Heart right ventricle (tissue), 16 donors: ENCODE measurements at regions not wholly inside any gene's neighbourhood (a gene's known extent, or its start where the extent isn't known, plus 50 kb on each side); places are given as distances from the start of the nearest gene placed in this dataset.

ENCODE experiments used
- ATAC-seq, 8 donors: fragments of 200-7000 bp; cut with Tn5 transposase; one replicate each; pipeline ENCODE4 v1.9.1; 2020; ENCODE audit warnings: mild to moderate bottlenecking in 8 of 8, moderate library complexity in 8 of 8, moderate number of reproducible peaks in 1 of 8
- DNase-seq, 2 donors: peaks; one replicate each; pipeline ENCODE4 v3.0.0-alpha.2; 2020
- H3K27ac ChIP-seq, 10 donors: fragments of 200-600 bp; sonication (generic) in 2 of 10; one replicate each; pipeline versions ENCODE4 v1.5.0 to v1.8.0; 2020 to 2022; ENCODE audit warnings: mild to moderate bottlenecking in 3 of 10
- H3K27me3 ChIP-seq, 7 donors: fragments of 200-600 bp; one replicate each; pipeline ENCODE4 v1.8.0; 2021 to 2022; ENCODE audit warnings: mild to moderate bottlenecking in 2 of 7
- H3K36me3 ChIP-seq, 9 donors: fragments of 200-600 bp; sonication (generic) in 1 of 9; one replicate each; pipeline versions ENCODE4 v1.5.0 to v1.8.0; 2020 to 2022; ENCODE audit warnings: mild to moderate bottlenecking in 2 of 9
- H3K4me1 ChIP-seq, 9 donors: fragments of 200-600 bp; sonication (generic) in 1 of 9; one replicate each; pipeline versions ENCODE4 v1.5.0 to v1.8.0; 2020 to 2022; ENCODE audit warnings: mild to moderate bottlenecking in 4 of 9
- H3K4me3 ChIP-seq, 10 donors: fragments of 200-600 bp; sonication (generic) in 2 of 10; one replicate each; pipeline versions ENCODE4 v1.5.0 to v1.8.0; 2020 to 2022; ENCODE audit warnings: mild to moderate bottlenecking in 7 of 10, moderate library complexity in 2 of 10
- H3K9me3 ChIP-seq, 11 donors: fragments of 200-600 bp in 10 of 11; sonication (generic) in 2 of 11; one replicate each; pipeline versions ENCODE4 v1.5.0 to v1.8.0; 2013 to 2022; ENCODE audit warnings: mild to moderate bottlenecking in 2 of 11, control low read depth in 1 of 11, moderate library complexity in 1 of 11
- WGBS, 2 donors: extraction: QIAGEN DNeasy Blood & Tissue Kit; methylation state at CpG; one replicate each; pipeline ENCODE4 v1.1.7; 2013; ENCODE audit warnings: inconsistent platforms in 1 of 2; 5-methylcytosine and 5-hydroxymethylcytosine counted together
- intact Hi-C, 10 donors: fragments of 100-400 bp; cut with DNase I; formaldehyde crosslinking; loops; one replicate each; pipeline versions ENCODE4 v1.11.1 to v1.14.2; 2022
- TF ChIP-seq, protein P1 (sequence below), 9 donors: fragments of 200-600 bp; sonication (generic) in 2 of 9; IDR thresholded peaks; one replicate each; pipeline versions ENCODE4 v1.5.0 to v1.8.0; 2021 to 2022; ENCODE audit warnings: antibody characterized with exemption in 9 of 9, mild to moderate bottlenecking in 5 of 9, moderate library complexity in 1 of 9
- donor health status: Arrhythmogenic right ventricular cardiomyopathy.
- donor health status: ischemic (EF 13 %, LVEDD 7.1; RV severe dilation, severe dysfunction).
- donor health status: healthy with polysubstance abuse.
- donor health status: DM: no; HTN: yes; CAD: no.
- donor health status: DM: no; HTN: no; CAD: no.
- donor health status: ischemic (EF 25% LVEDD 6.9; RV normal size, moderate dysfunction).
- donor health status: ischemic (EF 25% LVEDD 5.7; RV mildly dilated, moderate dysfunction).
- donor health status: healthy.
- donor health status: DM: yes; HTN: yes; CAD: no.
- donor health status: Ischemic cardiomyopathy.
- donor health status: ischemic (EF 35%, LVEDD 5.7; RV mildly dilated, moderate dysfunction).
- donor health status: nonischemic (EF 11% LVEDD 7.7; RV severe dilation, severe dysfunction).
- donor health status: DM: yes; HTN: yes; CAD: no.
- donor health status: PGD.
- donor health status: ischemic (EF 29% LVEDD 5.4; RV normal size, mild dysfunction).
- donor health status: nonischemic (EF 23%, LVEDD 6.1; RV moderate dilation, normal function).

DNA sequence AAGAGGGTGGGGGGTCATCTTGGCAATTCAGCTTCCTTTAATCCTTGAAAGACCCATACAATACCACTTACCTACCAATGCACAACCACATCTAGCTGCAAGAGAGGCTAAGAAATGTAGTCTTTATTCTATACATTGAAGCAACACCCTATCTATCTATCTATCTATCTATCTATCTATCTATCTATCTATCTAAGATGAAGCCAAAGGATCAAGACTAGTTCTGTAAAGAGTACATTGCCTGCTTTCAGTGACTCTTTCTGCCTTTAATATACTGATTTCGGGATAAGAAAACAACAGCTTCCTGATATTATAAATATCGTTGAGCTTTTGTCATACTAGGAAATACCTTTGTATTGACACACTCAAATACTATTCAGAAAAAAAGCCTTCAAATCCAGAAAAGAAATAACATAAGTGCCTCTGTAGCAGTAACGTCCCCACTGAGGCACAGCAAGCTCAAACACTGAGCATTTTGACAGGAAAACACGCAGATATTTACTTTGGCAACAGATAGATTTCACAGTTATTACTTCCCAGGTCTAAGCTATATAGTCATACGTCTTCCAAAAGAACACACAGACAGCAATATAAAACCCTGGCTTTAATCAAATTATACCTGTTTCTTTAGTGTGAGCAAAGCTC lies 139.4 kb upstream of the SERTAD2 start:
- ATAC-seq (no peak), DNase-seq (no peak)
- Histone ChIP-seq H3K27me3 (peaks cover 0 to 19% (median 5%) of the 10 kb centered on the region in 7 donors), H3K4me3 (no peak overlapping the region), H3K4me1 (peaks cover 0 to 27% (median 4%) of the 10 kb centered on the region in 9 donors), H3K36me3 (no peaks in the 10 kb centered on the region), H3K9me3 (no peaks in the 10 kb centered on the region), H3K27ac (peak overlapping the region in 1 of 10 donors; percentile 6)
- TF ChIP-seq, protein P1, sequence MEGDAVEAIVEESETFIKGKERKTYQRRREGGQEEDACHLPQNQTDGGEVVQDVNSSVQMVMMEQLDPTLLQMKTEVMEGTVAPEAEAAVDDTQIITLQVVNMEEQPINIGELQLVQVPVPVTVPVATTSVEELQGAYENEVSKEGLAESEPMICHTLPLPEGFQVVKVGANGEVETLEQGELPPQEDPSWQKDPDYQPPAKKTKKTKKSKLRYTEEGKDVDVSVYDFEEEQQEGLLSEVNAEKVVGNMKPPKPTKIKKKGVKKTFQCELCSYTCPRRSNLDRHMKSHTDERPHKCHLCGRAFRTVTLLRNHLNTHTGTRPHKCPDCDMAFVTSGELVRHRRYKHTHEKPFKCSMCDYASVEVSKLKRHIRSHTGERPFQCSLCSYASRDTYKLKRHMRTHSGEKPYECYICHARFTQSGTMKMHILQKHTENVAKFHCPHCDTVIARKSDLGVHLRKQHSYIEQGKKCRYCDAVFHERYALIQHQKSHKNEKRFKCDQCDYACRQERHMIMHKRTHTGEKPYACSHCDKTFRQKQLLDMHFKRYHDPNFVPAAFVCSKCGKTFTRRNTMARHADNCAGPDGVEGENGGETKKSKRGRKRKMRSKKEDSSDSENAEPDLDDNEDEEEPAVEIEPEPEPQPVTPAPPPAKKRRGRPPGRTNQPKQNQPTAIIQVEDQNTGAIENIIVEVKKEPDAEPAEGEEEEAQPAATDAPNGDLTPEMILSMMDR (IDR thresholded peaks at IDR 0.05), result no peak
- intact Hi-C loops, result no loop called here
- WGBS, 2 donors, result 55 to 66% methylated on average over 5 of the region's 5 CpGs

DNA sequence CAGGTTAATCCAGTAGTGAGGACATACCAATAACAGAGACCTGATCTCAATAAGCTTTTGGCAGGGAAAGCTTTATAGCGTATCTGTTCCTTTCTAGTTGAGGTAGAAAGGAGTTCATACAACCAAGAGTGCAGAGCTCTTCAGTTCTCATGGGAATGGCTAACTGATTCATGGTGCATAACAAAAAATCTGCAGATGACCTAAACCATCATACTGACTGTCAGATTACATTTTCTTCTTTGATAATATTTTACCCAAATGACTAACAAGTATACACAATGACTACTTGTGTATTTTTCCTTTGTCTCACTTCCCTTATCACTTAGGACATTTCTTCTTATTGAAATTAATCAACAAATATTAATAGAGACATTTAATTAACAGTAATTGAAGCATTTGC lies 140.0 kb upstream of the SERTAD2 start:
- no peak for ATAC-seq
- intact Hi-C loops, result no loop called here
- Histone ChIP-seq H3K36me3 (no peaks in the 10 kb centered on the region), H3K27me3 (peaks cover 0 to 19% (median 5%) of the 10 kb centered on the region in 7 donors), H3K4me1 (peaks cover 0 to 27% (median 4%) of the 10 kb centered on the region in 9 donors), H3K4me3 (no peak overlapping the region), H3K27ac (peak overlapping the region in 1 of 10 donors; percentile 6), H3K9me3 (no peaks in the 10 kb centered on the region)
- 66 to 89% methylated on average over 1 of the region's 1 CpG for WGBS, 2 donors
- TF ChIP-seq, protein P1 (IDR thresholded peaks at IDR 0.05), result no peak
- no peak for DNase-seq

DNA sequence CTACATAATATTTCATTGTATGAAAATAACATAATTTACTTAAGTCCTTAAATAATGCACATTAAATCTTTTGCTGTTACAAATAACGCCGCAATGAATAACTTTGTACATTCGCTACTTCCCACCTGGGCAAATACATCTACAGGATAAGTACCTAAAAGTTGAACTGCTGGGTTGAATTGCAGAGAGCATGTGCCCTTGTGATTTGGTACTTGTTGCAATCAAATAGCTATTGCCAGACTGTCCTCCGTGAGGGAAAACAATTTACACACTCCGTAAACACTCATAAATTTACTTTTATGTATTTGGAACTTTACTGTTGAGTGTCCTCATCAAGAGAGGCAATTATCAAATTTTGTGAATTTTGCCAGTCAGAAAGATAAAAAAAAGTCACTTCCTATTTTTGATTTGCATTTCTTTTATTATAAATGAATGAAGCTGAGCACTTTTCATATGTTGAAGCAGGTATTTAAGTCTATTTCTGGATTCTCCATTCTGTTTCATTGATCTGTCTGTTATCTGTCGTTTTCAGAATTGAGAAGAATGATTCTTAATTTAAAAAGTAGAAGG lies 140.8 kb upstream of the SERTAD2 start:
- Histone ChIP-seq H3K27me3 (peaks cover 0 to 19% (median 5%) of the 10 kb centered on the region in 7 donors), H3K9me3 (no peaks in the 10 kb centered on the region), H3K27ac (no peak overlapping the region), H3K4me1 (peaks cover 0 to 27% (median 4%) of the 10 kb centered on the region in 9 donors), H3K36me3 (no peaks in the 10 kb centered on the region), H3K4me3 (no peak overlapping the region)
- ATAC-seq (no peak), DNase-seq (no peak)
- TF ChIP-seq, protein P1 (IDR thresholded peaks at IDR 0.05), result no peak
- intact Hi-C loops, result no loop called here
- 84 to 87% methylated on average over 6 of the region's 6 CpGs for WGBS, 2 donors

DNA sequence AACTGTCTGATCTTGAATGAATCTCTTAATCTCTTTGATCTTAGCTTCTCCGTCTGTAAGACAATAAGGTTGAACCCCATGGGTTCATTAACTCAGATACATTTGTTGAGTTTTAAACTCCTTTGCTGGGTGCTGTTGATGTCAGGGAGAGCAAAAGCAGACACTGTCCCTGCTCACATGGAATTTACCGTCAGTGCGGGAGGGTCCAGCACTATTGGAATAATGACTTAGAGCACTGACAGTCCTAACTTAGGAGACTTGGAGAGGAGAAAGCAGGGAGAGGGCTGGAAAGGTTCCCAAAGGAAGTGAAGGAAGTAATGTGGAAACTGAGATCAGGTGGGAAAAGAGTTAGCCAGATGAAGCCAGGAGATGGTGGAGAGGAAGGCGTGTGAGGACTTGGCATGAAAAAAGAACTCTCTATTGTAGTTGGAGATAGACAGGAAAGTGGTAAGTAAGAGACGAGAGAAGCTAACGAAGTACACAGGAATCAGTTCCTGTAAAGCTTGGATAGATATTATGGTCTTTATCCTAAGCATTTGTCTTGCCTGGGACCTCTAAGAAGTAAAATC lies 141.4 kb upstream of the SERTAD2 start:
- peaks cover 0 to 19% (median 5%) of the 10 kb centered on the region in 7 donors for H3K27me3 ChIP-seq
- H3K36me3 ChIP-seq, result no peaks in the 10 kb centered on the region
- WGBS, 2 donors, result 25 to 33% methylated on average over 6 of the region's 6 CpGs
- H3K4me1 ChIP-seq, result peaks cover 0 to 27% (median 4%) of the 10 kb centered on the region in 9 donors
- TF ChIP-seq, protein P1 (IDR thresholded peaks at IDR 0.05), result no peak
- peak in 6 of 8 donors; percentile 19 to 77 (median 48) for ATAC-seq
- intact Hi-C loops, result no loop called here
- no peaks in the 10 kb centered on the region for H3K9me3 ChIP-seq
- no peak overlapping the region for H3K27ac ChIP-seq
- no peak overlapping the region for H3K4me3 ChIP-seq
- no peak for DNase-seq
